ENCODE measurements at regions not wholly inside any gene's neighbourhood (a gene's known extent, or its start where the extent isn't known, plus 50 kb on each side); places are given as distances from the start of the nearest gene placed in this dataset.

DNA sequence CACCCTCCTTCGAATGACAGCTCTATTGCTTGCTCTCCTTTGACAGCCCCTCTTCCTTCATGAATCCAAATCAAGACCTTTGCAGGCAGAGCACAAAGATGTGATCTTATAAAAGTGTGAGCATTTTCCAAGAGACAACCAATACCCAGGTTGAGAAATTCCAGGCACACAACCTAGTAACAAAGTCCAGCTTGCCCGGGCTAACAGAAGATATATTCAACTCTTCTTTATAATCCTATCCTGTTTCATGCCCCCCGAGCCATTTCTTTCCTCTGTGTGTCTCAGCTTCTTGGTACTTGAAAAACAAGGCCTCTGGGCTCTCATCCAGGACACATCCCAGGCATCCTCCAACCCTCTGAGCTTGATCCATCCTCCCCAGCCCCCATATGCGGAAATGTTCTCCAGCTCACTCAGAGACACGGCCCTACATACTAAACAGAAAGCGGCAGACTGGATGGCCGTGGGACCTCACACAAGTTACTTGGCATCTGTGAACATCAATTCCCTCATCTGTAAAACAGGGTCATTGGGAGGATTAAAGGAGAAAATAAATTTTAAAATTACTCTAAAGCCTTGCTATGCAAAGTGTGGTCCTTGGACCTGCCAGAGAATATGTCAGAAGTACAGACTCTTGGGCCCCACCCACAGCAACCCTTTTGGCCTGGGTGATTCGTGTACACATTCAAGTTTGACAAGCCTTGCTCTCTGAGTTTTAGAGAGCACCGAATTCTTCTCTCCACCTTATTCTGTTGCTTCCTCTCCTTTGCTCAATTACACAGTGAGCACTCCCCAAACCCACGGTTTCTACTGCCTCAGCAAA is 627.0 kb downstream of the BCOR start:
- Histone ChIP-seq H3K4me1 (replicated peaks in 1 of 2; ENCODE audit: control insufficient read depth in 2 of 2, insufficient read depth in 2 of 2, low read length in 2 of 2) (peaks cover 0 to 6% of the 10 kb centered on the region in 2 experiments; a peak in 2 of 5 replicates), H2AFZ (ENCODE audit: low read depth, low read length) (no peak overlapping the region), H3K9me1 (ENCODE audit: control insufficient read depth, insufficient read depth, low read length) (peaks cover 3% of the 10 kb centered on the region), H3K9me3 (replicated peaks; ENCODE audit: control insufficient read depth, insufficient read depth, low read depth, low read length) (no peaks in the 10 kb centered on the region), H3K4me2 (ENCODE audit: insufficient read depth, low read length) (no peak overlapping the region), H3K9ac (ENCODE audit: insufficient read depth in 1 of 2, low read depth in 2 of 2, low read length in 2 of 2) (no peak overlapping the region), H3K27me3 (ENCODE audit: control insufficient read depth in 2 of 2, insufficient read depth in 2 of 2, low read length in 2 of 2) (no peaks in the 10 kb centered on the region), H3K4me3 (no peak overlapping the region), H3K36me3 (ENCODE audit: control insufficient read depth, insufficient read depth, low read length) (no peaks in the 10 kb centered on the region), H3K27ac (ENCODE audit: extremely low read depth, low read depth, low read length) (no peak overlapping the region), H3K79me2 (ENCODE audit: control insufficient read depth, insufficient read depth, low read length) (no peaks in the 10 kb centered on the region), H4K20me1 (replicated peaks; ENCODE audit: control insufficient read depth, insufficient read depth, low read length) (no peaks in the 10 kb centered on the region)
- ATAC-seq: no peak
- in situ Hi-C loops (cut with MboI) (no loop called here), intact Hi-C loops (cut with micrococcal nuclease) (no loop called here)
- no peak for DNase-seq (ENCODE audit: extremely low read depth in 1 of 4, low spot score in 3 of 4)
- ChIA-PET POLR2A (interaction anchor here (0.5 kb wide), 1 partner anchor 871 kb away, joined by 3 read pairs; no protein-coding TSS in a partner anchor), CTCF (ENCODE audit: low intra/inter-chr PET ratio) (no interaction called here)
- BruUV-seq (replicated peaks): no TSS peak
- FAIRE-seq: no peak
- 20% methylated on average over 9 of the region's 10 CpGs for WGBS (ENCODE audit: insufficient coverage, low coverage, missing lambda C conversion rate)
- no peak for TF ChIP-seq SRSF3 (IDR thresholded peaks at IDR 0.05; ENCODE audit: insufficient read depth, low read length)
- no peak for TF ChIP-seq SMC3 (conservative IDR thresholded peaks at IDR 0.05; ENCODE audit: insufficient read depth, low read depth, low read length)
- TF ChIP-seq, protein P1, sequence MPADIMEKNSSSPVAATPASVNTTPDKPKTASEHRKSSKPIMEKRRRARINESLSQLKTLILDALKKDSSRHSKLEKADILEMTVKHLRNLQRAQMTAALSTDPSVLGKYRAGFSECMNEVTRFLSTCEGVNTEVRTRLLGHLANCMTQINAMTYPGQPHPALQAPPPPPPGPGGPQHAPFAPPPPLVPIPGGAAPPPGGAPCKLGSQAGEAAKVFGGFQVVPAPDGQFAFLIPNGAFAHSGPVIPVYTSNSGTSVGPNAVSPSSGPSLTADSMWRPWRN (IDR thresholded peaks at IDR 0.05; ENCODE audit: low read depth): no peak
- TF ChIP-seq, protein P2, sequence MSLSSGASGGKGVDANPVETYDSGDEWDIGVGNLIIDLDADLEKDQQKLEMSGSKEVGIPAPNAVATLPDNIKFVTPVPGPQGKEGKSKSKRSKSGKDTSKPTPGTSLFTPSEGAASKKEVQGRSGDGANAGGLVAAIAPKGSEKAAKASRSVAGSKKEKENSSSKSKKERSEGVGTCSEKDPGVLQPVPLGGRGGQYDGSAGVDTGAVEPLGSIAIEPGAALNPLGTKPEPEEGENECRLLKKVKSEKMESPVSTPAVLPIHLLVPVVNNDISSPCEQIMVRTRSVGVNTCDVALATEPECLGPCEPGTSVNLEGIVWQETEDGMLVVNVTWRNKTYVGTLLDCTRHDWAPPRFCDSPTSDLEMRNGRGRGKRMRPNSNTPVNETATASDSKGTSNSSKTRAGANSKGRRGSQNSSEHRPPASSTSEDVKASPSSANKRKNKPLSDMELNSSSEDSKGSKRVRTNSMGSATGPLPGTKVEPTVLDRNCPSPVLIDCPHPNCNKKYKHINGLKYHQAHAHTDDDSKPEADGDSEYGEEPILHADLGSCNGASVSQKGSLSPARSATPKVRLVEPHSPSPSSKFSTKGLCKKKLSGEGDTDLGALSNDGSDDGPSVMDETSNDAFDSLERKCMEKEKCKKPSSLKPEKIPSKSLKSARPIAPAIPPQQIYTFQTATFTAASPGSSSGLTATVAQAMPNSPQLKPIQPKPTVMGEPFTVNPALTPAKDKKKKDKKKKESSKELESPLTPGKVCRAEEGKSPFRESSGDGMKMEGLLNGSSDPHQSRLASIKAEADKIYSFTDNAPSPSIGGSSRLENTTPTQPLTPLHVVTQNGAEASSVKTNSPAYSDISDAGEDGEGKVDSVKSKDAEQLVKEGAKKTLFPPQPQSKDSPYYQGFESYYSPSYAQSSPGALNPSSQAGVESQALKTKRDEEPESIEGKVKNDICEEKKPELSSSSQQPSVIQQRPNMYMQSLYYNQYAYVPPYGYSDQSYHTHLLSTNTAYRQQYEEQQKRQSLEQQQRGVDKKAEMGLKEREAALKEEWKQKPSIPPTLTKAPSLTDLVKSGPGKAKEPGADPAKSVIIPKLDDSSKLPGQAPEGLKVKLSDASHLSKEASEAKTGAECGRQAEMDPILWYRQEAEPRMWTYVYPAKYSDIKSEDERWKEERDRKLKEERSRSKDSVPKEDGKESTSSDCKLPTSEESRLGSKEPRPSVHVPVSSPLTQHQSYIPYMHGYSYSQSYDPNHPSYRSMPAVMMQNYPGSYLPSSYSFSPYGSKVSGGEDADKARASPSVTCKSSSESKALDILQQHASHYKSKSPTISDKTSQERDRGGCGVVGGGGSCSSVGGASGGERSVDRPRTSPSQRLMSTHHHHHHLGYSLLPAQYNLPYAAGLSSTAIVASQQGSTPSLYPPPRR (CRISPR knock-in tag; IDR thresholded peaks at IDR 0.05; ENCODE audit: borderline replicate concordance): no peak
